HFF-Myc (cell line): ENCODE measurements at regions not wholly inside any gene's neighbourhood (a gene's known extent, or its start where the extent isn't known, plus 50 kb on each side); places are given as distances from the start of the nearest gene placed in this dataset.

ENCODE experiments used
- DNase-seq: peaks from one replicate; pipeline ENCODE4 v3.0.0-alpha.2; 2011; ENCODE audit warnings: low read depth; ENCODE audit errors: extremely low read depth
- H3K4me3 ChIP-seq: replicated peaks from 2 replicates; pipeline ENCODE4 v1.5.1; 2011; ENCODE audit warnings: low read depth, mild to moderate bottlenecking, control low read depth, low read length
- CTCF ChIP-seq: IDR thresholded peaks from 2 replicates; pipeline ENCODE4 v1.5.1; 2012; ENCODE audit warnings: mild to moderate bottlenecking, low read depth, low read length, control low read depth; ENCODE audit errors: missing control alignments

GRCh38 chr11:110032957-110033570 lies 60.1 kb upstream of the ZC3H12C start:
- H3K4me3 ChIP-seq: no peak overlapping the region
- no peak for DNase-seq
- TF ChIP-seq CTCF: no peak

- no peak for DNase-seq
- no peak for TF ChIP-seq CTCF
- H3K4me3 ChIP-seq: no peak overlapping the region
Measured at GRCh38 chr11:110034806-110035205, 58.4 kb upstream of the ZC3H12C start.

GRCh38 chr11:110035357-110035756 lies 57.8 kb upstream of the ZC3H12C start:
- no peak for TF ChIP-seq CTCF
- H3K4me3 ChIP-seq: no peak overlapping the region
- no peak for DNase-seq

GRCh38 chr11:110038201-110038600 lies 55.0 kb upstream of the ZC3H12C start:
- DNase-seq: no peak
- no peak for TF ChIP-seq CTCF
- no peak overlapping the region for H3K4me3 ChIP-seq
